H1 (cell line): ENCODE measurements at regions not wholly inside any gene's neighbourhood (a gene's known extent, or its start where the extent isn't known, plus 50 kb on each side); places are given as distances from the start of the nearest gene placed in this dataset.

Source experiments
- EZH2 ChIP-seq: fragments of 200-600 bp; sonication (generic); IDR thresholded peaks from 2 replicates; pipeline ENCODE4 v1.7.1; 2012; ENCODE audit warnings: low read depth, mild to moderate bottlenecking, moderate library complexity, low read length, inconsistent platforms; ENCODE audit not compliant: severe bottlenecking
- JUN ChIP-seq: IDR thresholded peaks from 2 replicates; pipeline ENCODE4 v1.6.1; 2011; ENCODE audit warnings: low read depth, mild to moderate bottlenecking, improper control_type of control experiment, low read length
- SAP30 ChIP-seq: fragments of 300-600 bp; sonication (generic); IDR thresholded peaks from 2 replicates; pipeline ENCODE4 v1.7.1; 2012; ENCODE audit warnings: low read length, moderate library complexity, mild to moderate bottlenecking, inconsistent platforms; ENCODE audit not compliant: insufficient read depth, insufficient replicate concordance
- TF ChIP-seq, protein P1 (sequence below): IDR thresholded peaks from 2 replicates; pipeline ENCODE4 v1.6.1; 2012; ENCODE audit warnings: inconsistent platforms

GRCh38 chr11:116263019-116263418, 509.8 kb downstream of the BUD13 start (continued):
- TF ChIP-seq SAP30 (no peak), EZH2 (no peak), JUN (no peak)
- TF ChIP-seq, protein P1, sequence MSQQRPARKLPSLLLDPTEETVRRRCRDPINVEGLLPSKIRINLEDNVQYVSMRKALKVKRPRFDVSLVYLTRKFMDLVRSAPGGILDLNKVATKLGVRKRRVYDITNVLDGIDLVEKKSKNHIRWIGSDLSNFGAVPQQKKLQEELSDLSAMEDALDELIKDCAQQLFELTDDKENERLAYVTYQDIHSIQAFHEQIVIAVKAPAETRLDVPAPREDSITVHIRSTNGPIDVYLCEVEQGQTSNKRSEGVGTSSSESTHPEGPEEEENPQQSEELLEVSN, result no peak
